ENCODE measurements at regions not wholly inside any gene's neighbourhood (a gene's known extent, or its start where the extent isn't known, plus 50 kb on each side); places are given as distances from the start of the nearest gene placed in this dataset.

DNA sequence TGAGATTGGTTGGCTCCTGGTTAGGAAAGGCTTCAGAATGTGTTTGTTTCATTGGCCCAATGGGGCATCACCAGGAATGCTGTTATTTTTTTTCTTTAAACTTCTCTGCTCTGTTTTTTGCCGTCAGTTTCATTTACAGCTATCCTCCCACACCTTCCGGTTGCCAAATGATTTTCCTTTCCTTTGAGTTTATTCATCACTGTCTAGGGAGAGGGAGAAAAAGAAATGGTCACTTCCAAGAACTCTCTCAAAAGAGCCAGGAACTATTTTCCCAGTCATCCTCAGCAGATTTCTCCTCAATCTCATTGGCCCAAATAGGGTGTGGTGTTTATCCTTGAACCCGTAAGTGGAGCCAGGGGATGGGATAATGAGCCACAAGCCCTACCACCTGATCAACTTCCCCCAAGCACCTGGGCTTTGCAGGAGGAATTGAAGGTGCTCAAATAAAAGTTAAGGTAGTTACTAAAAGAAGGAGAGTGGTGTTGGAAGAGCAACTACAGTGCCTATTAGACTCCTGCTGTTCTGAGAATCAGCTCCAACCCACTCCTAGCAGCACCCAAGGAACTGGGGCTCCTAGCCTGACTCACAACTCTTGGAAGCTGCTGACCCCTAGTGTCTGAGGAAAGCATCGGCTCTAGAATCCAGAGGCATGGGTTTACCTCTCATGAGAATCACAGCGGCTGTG is 183.8 kb upstream of the IL12A start:
- DNase-seq = peak; percentile 57

DNA sequence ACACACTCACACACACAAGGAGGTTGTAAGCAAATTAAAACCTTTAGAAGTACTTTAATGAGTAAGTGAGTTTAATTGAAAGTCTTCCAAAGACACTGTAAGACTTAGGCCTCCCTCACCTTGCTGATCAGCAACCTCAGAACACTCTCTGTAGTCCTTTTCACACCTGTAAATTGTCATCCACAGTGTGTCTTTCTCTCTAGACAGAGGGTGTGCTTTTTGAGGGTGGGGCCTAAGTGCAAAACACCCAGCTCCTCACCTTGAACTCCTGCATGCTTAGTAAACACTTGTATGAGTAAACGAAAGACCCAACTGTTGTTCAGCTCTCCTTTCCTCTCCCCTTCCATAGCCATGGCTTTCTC is 183.2 kb upstream of the IL12A start:
- DNase-seq = no peak

DNA sequence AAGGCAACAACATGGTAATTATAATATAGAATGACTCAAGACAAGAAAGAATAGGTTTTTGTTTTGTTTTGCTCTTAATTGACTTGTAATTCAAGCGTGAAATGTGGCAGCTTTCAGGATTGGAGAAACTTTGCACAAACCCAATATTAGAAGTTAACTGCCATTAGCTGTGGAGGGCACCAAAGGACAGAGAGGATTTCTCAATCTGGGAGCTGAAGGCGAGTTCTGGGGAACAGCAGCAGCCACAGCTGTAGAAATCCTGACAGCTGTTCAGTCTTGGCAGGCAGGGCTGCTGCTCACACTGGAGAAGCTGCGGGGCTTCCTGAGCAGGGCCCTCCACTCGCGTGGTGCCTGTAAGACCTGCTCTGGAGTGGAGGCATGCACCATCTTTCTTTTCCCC is 182.2 kb upstream of the IL12A start:
- no peak for DNase-seq

DNA sequence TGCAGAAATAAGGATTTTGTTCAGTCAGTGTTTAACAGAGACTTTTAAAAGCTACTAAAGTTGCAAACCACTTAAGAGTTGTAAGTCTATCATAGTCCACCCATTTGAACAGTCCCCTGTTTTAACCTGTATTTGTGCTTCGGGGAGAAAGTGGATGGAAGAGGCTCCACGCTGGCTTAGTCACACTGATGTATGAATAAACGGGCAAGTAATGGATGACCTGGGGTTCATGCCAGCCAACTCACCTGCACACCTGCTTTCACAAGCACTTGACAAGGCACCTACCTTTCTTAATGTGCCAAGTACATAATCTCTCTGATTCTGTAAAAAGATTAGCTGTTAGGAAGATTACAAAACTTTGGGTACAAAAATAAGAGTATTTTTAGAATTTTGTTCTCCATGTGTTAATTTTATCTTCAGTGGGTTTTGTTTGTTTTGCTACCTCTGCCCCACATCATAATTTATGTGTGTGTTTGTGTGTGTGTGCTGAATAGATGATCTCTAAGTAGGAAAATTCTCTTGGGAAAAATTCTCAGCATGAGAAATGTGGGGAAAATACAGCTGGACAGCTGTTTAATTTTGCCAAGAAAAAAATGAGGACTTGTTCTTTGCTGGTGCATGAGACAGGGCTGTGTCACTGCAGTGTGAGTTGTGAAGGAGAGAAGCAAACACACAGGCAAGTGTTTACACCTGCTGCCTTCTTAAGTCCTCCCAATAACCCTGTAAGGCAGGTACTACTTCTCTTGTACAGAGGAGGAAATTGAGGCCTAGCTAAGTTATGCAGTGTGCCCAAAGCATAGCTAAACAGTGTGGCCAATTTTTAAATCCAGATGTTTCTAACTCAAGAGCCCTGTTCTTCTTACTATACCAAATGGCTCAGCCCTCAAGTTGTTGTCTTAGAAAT is 181.2 kb upstream of the IL12A start:
- DNase-seq = no peak

DNA sequence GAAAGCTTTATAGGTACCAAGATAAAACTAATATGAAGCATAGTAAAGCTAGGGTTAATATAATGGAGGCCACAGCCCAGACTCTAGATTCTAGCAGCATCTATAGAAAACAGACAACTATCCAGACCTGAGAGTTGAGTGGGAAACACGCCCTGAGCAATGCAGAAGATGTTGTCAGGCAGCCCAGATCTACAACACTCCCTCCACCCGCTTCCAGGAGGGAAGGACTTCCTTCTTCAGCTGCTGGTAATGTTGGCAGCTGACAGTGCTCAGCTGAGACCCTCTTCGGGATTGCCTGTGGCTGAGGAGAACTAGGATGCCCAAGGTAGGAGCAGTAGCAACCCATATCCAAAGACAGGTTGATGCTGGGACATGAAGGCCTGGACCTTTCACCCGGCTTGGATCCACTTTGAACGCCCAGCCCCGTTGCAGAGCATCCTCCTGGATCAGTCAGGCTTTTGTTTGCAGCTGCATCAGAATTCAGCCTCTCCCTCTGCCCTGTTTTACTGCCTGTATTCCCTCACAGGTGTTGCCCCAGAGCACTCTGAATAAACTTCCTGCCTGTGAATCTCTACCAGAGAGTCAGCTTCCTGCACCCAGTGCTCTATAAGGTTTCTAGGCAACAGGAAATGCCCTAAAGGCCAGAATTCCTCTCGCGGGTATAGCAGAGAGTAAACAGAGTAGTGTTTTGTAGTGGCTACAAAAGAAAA is 174.7 kb upstream of the IL12A start:
- no peak for DNase-seq

DNA sequence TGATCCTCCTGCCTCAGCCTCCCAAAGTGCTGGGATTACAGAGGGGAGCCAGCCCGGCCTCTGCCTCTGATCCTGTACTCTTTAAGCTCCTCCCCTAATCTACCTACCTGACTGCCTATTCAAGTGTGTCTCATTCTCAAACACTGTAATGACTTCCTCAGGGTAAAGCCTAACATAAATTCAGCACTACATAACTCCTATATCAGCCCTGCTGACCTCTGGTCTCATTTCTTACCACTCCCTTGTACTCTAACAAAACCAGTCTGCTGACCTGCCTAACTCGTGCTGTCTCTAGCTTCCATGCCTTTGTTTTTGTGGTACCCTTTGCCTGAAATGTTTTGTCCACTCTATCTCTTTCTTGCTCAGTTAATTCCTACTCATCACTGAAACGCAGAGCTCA is 172.1 kb upstream of the IL12A start:
- no peak for DNase-seq

DNA sequence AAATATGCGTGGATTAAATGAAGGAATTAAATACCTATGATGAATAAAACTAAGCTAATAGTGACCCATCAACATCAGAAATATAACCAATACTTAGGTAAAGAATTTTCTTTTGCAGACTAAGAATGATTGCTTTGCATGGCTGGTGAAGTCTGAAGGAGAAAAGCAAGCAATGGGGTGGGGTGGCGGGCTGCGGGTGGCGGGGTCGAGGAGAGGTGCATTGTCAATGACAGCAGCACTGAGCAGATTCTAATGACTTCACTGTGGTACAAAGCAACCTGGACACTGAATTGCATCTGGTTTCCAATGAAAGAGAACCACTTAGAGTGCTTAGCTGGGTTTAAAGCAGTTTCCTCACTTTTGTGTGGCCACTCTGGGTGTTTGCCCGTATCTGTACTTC is 171.5 kb upstream of the IL12A start:
- no peak for DNase-seq

DNA sequence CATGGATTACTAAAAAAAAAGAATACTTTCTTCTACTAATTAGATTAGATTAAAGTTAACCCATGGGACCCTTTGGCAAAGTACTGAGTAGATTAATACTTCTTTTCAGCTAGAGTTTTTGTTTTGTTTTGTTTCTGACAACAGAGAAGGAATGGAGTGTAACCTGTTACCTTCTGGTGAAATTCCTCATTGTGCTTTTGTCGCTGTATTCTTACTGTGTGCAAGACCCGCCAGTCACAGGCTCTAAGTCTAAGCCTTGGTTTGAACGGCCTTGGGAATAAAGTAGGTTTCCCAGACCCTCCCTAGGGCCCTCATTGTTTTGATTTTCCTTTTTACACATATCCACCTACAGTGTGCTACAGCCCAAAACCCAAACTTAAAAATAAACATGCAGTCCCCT is 171.1 kb upstream of the IL12A start:
- DNase-seq = no peak

DNA sequence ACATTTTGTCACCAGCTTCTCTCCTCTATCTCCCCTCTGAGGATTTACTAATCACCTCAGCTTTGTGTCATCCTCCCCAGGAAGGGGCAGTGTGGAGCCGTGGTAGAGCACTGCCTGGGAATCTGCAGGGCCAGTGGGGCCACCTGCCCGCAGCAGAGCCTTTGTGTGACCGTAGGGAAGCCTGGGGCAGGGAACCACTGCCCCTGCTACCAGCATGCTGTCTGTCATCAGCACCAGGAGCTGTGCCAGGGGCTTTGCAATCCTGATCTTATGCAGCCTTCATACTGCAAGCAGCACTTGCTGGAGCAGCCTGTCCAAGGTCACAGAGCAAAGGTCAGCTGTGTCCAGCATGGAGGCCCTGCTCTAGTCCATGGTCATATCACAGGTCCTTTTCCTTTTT is 170.2 kb upstream of the IL12A start:
- no peak for DNase-seq

DNA sequence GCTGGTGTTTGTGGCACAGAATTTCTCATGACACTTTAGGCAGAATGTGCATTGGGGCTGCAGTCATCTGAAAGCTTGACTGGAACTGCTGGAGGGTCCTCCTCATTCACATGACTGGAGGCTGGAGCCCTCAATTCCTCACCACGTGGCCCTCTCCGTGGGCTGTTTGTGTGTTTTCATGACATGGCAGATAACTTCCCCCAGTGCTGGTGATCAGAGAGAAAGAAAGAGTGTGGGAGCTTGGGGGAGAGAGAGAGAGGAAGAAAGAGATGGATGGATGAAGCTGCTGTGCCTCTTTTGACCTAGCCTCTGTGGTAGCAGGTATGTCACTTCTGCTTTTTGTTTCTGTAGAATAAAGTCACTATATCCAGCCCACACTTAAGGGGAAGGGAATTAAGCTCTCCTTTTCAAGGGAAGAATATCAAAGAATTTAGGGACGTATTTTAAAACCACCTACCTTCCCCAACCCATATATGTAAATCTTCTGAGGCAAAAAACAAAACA is 169.6 kb upstream of the IL12A start:
- no peak for DNase-seq

DNA sequence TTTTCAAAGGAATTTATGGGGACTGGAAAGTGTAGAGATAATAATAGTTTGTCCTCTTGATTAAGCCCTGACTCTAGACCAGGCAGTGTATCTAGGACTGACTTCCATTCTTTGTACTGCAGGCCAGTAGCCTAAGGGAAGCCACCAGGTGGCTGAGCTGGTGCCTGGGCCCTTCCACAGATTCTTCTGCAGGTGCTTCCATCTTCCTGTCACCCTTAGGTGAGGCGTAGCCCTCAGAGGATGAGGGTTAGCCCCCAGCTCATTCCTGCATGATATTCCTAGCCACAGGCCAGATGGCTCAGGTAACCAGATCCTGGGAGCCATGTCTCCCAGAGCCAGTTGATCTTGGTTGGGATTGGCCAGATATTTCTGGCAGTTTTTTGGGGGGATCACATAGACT is 169.0 kb upstream of the IL12A start:
- DNase-seq = no peak

DNA sequence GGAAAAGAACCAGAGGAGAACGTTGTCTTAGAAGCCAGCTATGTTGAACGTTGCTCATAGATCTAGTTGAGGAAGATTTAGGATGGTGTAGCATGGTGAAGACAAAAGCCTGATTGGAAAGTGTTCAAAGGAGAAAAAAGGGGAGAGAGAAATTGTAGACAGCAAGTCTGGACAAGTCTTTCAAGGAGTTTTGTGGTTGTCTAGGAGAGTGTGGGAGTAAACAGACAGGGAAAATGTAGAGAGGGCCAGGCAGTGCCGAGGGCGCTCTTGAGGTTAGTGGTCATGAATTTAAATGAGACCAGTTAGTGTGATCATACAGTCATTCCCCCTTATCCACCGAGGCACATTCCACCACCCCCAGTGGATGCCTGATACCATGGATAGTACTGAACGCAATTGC is 167.5 kb upstream of the IL12A start:
- no peak for DNase-seq

DNA sequence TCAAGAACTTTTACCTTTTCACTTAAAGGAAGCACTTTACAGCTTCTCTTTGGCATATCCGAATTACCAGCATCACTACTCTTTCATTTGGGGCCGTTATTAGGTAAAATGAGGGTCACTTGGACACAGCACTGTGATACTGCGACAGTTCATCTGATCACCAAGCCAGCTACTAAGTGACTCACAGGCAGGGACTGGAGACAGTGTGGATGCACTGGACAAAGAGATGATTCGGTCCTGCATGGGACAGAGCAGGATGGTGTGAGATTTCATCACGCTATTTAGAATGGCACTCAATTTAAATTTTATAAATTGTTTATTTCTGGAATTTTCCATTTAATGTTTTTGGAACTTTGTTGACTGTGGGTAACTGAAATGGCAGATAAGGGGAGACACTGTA is 166.9 kb upstream of the IL12A start:
- no peak for DNase-seq

DNA sequence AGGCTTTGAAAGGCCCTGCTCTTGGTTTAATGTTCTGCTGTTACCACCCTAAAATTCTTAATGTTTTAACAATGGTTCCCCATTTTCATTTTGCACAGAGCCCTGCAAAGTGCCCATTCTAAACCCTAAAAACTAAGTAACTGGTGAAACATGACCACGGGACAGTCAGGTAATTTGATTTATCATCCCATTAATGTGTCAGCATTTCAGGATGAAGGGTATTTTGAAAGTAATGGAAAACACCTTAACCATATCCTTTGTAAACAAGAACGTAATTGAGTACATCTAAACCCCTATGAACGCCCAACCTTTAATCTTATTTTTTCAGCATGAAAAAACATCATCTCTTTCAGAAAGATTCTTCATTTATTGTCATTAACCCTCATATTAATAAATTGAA is 164.9 kb upstream of the IL12A start:
- no peak for DNase-seq

DNA sequence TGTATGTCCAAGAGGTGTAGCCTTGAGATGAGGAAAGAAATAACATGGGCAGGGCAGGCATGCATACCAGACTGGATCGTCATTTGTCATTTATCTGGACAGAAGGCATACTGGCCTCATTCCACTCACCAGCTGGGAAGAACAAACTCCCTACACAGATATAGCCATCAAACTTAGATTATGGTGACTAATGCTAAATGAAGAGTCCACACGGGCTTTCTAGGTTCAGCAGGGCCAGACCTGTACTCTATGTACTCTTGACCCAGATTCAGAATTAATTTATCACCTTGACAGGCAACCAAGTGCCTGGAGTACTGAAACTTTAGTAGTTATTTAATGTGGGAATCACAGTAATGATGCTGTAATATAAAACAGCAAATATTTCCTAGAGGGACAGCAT is 164.3 kb upstream of the IL12A start:
- DNase-seq = no peak

DNA sequence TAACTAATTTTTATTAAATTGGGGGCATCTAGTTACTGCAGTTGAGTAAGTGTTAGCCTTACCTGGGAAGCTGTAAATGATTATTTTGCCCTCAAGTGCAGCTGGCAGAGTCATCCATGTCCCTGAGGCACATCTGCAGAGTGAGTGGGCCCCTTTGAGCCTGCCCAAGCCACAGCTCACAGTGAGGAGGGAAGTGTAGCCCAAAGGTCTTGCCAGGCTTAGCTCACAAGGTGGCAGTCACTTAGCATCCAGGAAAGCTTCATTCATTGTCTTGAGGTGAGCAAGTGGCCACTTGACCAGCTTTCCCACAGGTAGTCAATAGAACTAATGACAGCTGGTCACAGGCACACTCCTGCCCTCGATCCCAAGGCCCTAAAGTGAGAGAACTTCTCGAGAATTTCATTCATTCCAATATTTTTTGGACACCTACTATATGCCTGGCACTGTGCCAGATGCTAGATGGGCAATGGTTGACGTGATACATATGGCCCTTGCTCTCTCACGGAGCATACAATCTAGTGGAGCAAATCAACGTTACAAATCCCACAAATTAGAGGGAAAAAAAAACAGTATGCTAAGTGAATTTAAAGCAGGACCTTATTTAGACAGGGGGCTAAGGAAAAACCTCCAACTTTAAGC is 163.3 kb upstream of the IL12A start:
- DNase-seq = peak; percentile 22

DNA sequence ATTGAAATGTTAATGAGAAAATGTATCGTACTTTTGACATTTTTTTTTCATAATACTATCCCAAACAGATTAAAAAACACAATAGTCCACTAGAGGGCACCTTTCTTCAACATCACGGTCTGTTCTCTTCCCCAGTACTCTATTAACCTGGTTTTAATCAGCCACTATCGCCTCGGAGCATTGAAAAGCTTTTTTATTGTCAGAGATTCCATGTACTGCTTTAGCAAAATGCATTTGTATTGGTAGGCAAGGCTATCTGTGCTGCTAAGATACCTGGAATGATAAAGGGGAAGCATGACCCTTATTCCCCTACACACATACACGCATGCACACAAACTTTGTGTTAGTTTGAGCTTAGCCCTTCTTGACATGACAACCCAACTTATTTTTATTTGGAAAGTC is 160.1 kb upstream of the IL12A start:
- peak; percentile 20 for DNase-seq

DNA sequence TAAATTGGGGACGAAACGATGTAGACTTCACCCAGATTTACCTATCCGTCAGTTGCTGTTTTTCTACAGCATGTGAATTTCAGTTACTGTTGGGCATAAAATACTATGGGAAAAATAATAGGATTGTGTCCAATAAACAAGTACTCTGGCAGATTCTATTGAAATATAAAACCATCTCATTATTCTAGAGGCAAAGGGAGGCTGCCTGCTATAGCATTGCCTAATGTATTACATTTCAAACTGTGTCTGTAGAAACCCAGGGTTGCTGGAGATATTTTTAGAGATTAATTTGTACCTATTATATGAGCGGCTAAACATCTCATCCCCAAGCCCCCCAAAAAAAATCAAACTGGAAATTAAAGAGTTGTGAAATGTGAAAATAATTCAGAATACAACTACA is 159.6 kb upstream of the IL12A start:
- no peak for DNase-seq

DNA sequence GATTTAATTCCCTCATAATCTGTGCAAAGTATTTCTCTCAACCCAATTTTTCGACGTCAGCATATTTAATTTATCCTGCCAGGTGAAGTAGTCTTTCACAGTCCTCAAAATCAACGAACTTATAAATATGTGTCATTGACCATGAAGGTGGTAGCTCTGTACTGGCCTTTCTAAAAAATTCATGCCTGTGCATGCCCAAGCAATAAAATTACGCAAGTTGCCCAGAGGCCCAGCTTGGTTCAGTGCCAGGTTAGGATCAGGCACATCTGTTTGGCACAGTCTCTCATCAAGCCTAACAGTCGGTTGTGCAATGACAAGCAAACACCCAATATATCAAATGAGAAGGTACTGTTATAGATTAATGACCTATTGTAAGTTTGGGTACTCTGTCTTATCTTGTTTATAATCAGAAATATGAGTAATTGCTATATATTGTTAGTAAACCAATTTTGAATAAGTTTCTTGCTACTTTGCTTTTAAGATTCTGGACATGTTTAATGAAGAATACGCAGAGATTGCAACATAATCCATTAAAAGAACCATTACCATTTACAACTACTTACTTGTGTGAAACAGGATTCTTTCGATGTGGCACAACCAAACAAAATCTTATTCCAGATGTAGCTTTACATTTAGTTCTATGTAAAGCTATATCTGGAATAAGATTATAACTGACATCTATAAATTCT is 159.0 kb upstream of the IL12A start:
- no peak for DNase-seq

DNA sequence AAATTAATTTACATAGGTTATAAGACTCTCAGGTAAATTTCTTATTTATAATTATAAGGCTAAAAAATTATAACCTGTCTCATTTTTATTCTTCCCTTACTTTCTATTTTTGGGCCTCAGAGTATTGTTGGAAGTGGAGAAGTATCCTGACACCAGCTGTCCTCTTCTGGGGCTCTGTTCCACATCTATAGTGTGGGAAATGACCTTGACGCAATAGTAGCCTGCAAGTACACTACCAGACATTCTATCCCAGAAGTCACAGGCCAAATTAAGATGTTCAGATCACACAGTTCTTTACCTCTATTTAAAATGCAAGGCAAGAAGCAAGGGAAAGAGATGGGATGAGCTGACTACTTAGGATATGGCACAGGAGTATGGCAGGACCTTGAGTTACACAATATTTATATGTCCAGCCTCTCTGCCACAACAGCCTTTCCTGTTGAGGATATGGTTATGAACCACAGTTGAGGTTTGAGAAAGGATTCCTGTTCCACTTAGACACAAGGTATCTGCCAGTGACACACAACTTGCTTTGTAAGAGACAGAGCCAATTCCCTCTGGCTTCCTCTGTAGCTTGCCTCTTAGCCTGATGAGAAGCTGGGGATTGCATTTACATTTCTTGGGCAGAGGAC is 158.0 kb upstream of the IL12A start:
- peak; percentile 40 for DNase-seq

DNA sequence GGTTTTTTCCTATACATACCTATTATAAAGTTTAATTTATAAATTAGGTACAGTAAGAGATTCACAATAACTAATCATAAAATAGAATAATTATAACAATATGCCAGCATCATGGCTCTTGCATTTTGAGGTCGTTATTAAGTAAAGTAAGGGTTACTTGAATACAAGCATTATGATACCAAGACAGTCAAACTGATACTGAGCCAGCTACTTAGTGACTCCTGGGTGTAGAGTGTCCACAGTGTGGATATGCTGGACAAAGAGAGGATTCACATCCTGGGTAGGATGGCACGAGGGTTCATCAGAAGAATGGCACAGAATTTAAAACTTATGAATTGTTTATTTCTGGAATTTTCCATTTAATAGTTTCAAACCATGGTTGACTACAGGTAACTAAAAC is 157.2 kb upstream of the IL12A start:
- DNase-seq = no peak

DNA sequence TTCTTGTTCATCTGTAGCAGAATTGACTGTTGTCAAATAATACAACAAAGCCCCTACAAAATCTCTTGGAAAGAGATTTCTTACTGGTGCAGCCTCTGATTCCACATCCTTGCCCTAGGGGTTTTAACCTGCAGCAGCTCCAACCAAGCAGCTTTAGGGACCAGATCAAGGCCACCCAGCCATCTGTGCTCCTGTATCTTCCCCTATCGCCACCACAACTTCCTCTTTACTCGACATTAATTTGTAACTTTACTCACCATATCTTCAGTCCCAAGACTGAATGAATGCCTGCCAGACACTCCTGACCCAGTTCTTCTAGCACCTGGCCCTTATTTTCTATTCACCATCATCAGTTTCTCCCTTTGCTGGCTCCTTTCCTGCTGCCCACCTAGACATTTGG is 156.6 kb upstream of the IL12A start:
- peak; percentile 56 for DNase-seq
